ENCODE measurements at regions not wholly inside any gene's neighbourhood (a gene's known extent, or its start where the extent isn't known, plus 50 kb on each side); places are given as distances from the start of the nearest gene placed in this dataset.
"Not testable (repeated sequence)": the region's sequence is repeated elsewhere in the genome, so short reads cannot be mapped to it uniquely, and the experiment has no call there.

DNA sequence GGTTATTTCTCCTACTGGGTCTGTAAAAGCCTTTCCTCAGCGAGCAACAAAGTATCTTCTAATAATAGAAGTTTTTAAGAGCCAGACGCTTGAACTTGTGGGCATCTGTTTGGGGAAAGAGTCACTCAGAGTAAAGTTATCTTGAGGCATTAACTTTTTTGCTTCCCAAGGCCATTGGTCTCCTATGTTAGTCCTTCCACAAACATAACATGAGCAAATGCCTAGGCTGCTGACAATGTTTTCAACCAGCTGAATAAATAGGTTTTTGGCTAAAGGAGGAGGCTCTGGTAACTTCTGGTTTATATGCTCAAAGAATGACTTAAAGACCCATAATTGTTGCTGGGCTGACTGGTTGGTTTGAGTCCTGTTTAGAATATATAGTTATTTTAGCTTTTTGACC, 213.5 kb upstream of the SYNCRIP start:
- TF ChIP-seq, protein P1, sequence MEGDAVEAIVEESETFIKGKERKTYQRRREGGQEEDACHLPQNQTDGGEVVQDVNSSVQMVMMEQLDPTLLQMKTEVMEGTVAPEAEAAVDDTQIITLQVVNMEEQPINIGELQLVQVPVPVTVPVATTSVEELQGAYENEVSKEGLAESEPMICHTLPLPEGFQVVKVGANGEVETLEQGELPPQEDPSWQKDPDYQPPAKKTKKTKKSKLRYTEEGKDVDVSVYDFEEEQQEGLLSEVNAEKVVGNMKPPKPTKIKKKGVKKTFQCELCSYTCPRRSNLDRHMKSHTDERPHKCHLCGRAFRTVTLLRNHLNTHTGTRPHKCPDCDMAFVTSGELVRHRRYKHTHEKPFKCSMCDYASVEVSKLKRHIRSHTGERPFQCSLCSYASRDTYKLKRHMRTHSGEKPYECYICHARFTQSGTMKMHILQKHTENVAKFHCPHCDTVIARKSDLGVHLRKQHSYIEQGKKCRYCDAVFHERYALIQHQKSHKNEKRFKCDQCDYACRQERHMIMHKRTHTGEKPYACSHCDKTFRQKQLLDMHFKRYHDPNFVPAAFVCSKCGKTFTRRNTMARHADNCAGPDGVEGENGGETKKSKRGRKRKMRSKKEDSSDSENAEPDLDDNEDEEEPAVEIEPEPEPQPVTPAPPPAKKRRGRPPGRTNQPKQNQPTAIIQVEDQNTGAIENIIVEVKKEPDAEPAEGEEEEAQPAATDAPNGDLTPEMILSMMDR (IDR thresholded peaks at IDR 0.05; ENCODE audit: borderline replicate concordance, extremely low read depth, insufficient read depth), result no peak
- no peaks in the 10 kb centered on the region for H3K36me3 ChIP-seq (ENCODE audit: control insufficient read depth in 2 of 3, insufficient read depth in 3 of 3, low read length in 3 of 3)
- no peak overlapping the region for H3K27ac ChIP-seq (ENCODE audit: low read depth in 2 of 2, low read length in 2 of 2)
- no peaks in the 10 kb centered on the region for H3K9me3 ChIP-seq (ENCODE audit: control insufficient read depth in 2 of 3, insufficient read depth in 1 of 3, low read length in 3 of 3)
- no peaks in the 10 kb centered on the region for H3K4me1 ChIP-seq (ENCODE audit: control insufficient read depth in 2 of 3, insufficient read depth in 2 of 3, low read depth in 1 of 3, low read length in 3 of 3)
- no peaks in the 10 kb centered on the region for H3K27me3 ChIP-seq (ENCODE audit: control insufficient read depth, insufficient read depth, low read length)
- H3K4me3 ChIP-seq (ENCODE audit: low read length in 3 of 3), result no peak overlapping the region
- intact Hi-C loops (cut with DNase I), result no loop called here
- H3K9ac ChIP-seq (ENCODE audit: low read length in 3 of 3), result no peak overlapping the region
- no peak for FAIRE-seq
- no peak for DNase-seq

DNA sequence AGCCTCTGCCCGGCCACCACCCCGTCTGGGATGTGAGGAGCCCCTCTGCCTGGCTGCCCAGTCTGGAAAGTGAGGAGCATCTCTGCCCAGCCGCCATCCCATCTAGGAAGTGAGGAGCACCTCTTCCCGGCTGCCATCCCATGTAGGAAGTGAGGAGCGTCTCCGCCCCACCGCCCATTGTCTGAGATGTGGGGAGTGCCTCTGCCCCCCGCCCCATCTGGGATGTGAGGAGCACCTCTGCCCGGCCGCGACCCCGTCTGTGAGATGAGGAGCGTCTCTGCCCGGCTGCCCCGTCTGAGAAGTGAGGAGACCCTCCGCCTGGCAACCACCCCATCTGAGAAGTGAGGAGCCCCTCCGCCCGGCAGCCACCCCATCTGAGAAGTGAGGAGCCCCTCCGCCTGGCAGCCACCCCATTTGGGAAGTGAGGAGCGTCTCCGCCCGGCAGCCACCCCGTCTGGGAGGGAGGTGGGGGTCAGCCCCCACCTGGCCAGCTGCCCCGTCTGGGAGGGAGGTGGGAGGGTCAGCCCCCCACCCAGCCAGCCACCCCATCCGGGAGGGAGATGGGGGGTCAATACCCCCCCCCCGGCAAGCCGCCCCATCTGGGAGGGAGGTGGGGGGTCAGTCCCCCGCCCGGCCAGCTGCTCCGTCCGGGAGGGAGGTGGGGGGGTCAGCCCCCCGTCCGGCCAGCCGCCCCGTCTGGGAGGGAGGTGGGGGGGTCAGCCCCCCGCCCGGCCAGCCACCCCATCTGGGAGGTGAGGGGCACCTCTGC, 195.8 kb upstream of the SYNCRIP start:
- not testable (repeated sequence) for H3K9ac ChIP-seq (ENCODE audit: low read length in 3 of 3)

DNA sequence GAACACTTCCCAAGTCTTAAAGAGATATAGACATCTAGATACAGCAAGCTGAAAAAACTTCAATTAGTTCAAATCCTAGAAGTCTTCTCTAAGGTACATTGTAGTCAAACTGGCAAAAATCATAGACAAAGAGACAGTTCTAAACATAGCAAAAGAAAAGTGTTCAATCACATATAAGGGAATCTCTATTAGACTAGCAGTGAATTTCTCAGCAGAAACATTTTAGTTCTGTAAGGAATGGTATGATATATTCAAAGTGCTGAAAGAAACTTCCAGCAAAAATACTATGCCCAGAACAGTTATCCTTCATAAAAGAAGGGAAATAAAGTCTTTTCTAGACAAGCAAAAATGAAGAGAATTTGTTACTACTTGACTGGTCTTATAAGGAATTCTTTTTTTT, 186.3 kb upstream of the SYNCRIP start:
- FAIRE-seq (no peak), DNase-seq (no peak)
- peaks cover 0 to 2% (median 0%) of the 10 kb centered on the region in 3 donors for H3K9me3 ChIP-seq (ENCODE audit: control insufficient read depth in 2 of 3, insufficient read depth in 1 of 3, low read length in 3 of 3)
- intact Hi-C loops (cut with DNase I), result no loop called here
- no peak overlapping the region for H3K9ac ChIP-seq (ENCODE audit: low read length in 3 of 3)
- H3K27me3 ChIP-seq (ENCODE audit: control insufficient read depth, insufficient read depth, low read length), result no peaks in the 10 kb centered on the region
- TF ChIP-seq, protein P1 (IDR thresholded peaks at IDR 0.05; ENCODE audit: borderline replicate concordance, extremely low read depth, insufficient read depth), result no peak
- H3K36me3 ChIP-seq (ENCODE audit: control insufficient read depth in 2 of 3, insufficient read depth in 3 of 3, low read length in 3 of 3), result no peaks in the 10 kb centered on the region
- H3K4me1 ChIP-seq (ENCODE audit: control insufficient read depth in 2 of 3, insufficient read depth in 2 of 3, low read depth in 1 of 3, low read length in 3 of 3), result no peaks in the 10 kb centered on the region
- no peak overlapping the region for H3K4me3 ChIP-seq (ENCODE audit: low read length in 3 of 3)
- no peak overlapping the region for H3K27ac ChIP-seq (ENCODE audit: low read depth in 2 of 2, low read length in 2 of 2)

More for the DNA sequence above, 195.8 kb upstream of the SYNCRIP start:
- intact Hi-C loops (cut with DNase I); FAIRE-seq; H3K27me3 ChIP-seq (ENCODE audit: control insufficient read depth, insufficient read depth, low read length); H3K4me3 ChIP-seq (ENCODE audit: low read length in 3 of 3); H3K9me3 ChIP-seq (ENCODE audit: control insufficient read depth in 2 of 3, insufficient read depth in 1 of 3, low read length in 3 of 3); H3K27ac ChIP-seq (ENCODE audit: low read depth in 2 of 2, low read length in 2 of 2); H3K4me1 ChIP-seq (ENCODE audit: control insufficient read depth in 2 of 3, insufficient read depth in 2 of 3, low read depth in 1 of 3, low read length in 3 of 3); H3K36me3 ChIP-seq (ENCODE audit: control insufficient read depth in 2 of 3, insufficient read depth in 3 of 3, low read length in 3 of 3): not testable (repeated sequence)
- DNase-seq, result peak in 1 of 5 donors; percentile 68

DNA sequence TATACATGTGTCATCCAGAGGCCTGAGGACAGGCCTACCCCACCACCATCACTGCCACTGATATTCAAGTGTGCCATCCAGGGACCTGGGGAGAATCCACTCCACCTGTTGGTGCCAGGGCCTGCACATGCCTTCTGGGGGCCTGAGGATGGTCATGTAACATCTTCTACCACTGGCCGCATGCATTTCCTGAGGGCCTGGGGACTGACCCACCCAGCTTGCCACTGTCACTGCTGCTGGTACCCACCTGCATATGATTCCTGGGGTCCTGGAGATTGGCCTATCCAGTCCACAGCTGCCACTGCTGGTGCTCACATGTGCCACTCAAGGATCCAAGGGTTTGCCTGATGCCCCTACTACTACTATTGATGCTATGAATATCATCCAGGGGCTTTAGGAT, 184.3 kb upstream of the SYNCRIP start:
- intact Hi-C loops (cut with DNase I), result no loop called here
- Histone ChIP-seq H3K9me3 (ENCODE audit: control insufficient read depth in 2 of 3, insufficient read depth in 1 of 3, low read length in 3 of 3) (peaks cover 0 to 3% (median 0%) of the 10 kb centered on the region in 3 donors), H3K4me3 (ENCODE audit: low read length in 3 of 3) (no peak overlapping the region), H3K9ac (ENCODE audit: low read length in 3 of 3) (no peak overlapping the region), H3K27ac (ENCODE audit: low read depth in 2 of 2, low read length in 2 of 2) (no peak overlapping the region), H3K36me3 (ENCODE audit: control insufficient read depth in 2 of 3, insufficient read depth in 3 of 3, low read length in 3 of 3) (no peaks in the 10 kb centered on the region), H3K27me3 (ENCODE audit: control insufficient read depth, insufficient read depth, low read length) (no peaks in the 10 kb centered on the region), H3K4me1 (ENCODE audit: control insufficient read depth in 2 of 3, insufficient read depth in 2 of 3, low read depth in 1 of 3, low read length in 3 of 3) (no peaks in the 10 kb centered on the region)
- FAIRE-seq, result no peak
- no peak for DNase-seq
- TF ChIP-seq, protein P1 (IDR thresholded peaks at IDR 0.05; ENCODE audit: borderline replicate concordance, extremely low read depth, insufficient read depth), result no peak

Measured in kidney (tissue), 13 donors.